ENCODE measurements at regions not wholly inside any gene's neighbourhood (a gene's known extent, or its start where the extent isn't known, plus 50 kb on each side); places are given as distances from the start of the nearest gene placed in this dataset.

DNA sequence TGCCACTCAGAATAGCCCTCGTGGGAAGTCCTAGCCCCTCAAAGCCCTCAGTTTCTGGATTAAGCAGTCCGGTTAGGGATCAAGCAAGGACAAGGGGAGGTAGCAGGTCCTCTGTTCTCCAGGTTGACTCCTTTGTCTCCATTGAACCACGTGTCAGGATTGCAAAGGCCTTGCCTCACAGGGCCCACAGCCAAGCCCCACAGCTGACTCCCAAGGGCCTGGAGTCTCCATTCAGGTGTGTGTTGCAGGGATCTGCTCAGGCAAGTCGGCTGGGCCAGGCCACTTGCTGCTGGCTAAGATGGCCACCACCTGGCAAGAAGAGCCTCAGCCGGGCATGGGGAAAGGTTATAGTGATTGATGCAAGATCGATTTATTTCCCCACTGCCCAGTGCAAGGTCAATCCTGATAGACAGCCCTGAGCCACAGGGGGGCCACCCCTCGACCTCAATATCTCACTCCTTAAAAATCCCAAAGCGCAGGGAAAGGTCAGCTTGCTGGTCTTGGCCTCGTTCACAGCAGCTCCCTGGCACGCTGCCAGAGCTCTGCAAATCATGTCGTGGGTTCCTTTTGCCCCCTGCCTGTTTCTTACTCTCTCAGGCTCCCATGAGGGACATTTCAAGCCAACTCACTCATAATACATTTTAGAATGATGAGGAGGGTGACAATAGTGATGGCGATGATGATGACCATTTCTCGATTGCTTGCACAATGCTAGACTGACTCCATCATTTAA, 75.9 kb downstream of the EDN3 start:
- DNase-seq: no peak

DNA sequence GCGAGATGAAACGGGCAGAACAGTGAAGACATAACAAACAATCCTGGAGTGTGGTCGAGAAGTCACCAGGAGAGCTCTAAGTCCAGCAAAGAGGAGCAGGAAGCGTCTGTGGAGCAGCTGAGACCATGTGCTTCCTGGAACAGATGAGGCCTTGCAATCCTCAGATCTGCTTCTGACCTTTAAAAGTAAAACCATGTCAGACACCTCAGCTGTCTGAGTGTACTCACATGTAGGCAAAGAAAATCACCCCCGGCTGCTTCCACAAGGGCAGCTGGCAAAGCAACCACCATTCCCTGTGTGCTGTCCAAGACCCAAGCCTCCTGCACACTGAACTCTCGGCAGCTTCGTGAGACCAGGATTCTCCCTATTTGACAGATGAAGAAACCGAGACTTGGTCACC, 76.6 kb downstream of the EDN3 start:
- no peak for DNase-seq

DNA sequence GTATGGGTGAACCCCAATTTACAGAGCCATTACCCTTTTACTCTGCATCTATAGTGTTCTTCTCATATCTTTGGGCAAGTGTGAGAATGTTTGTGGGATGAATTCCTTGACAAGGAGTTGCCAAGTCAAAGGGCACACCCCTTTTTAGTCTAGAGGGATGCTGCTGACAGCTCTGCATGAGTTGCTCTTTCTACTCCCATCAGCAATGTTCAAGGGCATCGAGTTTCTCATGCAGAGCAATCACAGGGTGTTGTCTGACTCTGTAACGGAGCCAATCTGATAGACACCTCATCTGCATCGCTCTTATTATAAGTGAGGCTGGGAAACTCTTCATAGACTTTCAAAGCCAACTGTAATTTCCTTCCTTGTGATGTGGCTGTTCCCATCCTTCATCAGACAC, 77.4 kb downstream of the EDN3 start:
- no peak for DNase-seq

DNA sequence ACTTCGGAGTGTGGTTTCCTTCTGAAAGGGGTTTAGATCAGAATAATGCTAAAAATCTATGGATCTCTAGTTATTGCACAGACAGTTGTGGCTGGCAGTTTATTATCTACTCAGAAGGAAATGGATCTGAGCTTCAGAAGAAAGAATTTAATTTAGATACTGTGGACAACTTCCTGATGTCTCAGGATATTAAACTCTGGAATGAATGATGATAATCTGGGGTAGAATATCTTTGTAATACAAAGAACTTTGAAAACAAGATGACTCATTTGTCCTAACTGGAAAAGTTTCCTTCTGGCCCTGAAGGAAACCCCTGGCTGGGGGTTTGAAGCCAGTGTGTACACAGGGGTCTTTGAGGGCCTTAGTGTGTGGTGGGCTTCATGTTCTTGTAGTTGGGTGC, 78.0 kb downstream of the EDN3 start:
- no peak for DNase-seq

DNA sequence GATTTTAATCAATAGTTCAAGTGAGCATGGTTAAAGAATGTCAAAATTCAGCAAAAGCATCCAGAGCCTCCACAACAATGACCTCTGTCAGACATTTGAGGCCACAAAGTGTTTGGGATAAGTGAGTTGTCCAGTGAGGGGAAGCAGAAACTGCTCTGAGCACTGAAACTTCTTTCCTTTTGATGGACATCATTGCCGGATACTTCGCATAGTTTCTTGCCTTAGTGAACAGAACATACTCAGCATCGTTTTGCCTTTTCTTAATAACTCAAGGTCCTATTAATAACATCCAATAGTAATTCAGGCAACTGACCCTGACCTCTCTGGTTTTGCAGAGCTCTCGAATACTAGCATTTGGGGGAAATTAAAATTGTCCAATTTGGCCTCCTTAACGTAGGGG, 78.6 kb downstream of the EDN3 start:
- no peak for DNase-seq

DNA sequence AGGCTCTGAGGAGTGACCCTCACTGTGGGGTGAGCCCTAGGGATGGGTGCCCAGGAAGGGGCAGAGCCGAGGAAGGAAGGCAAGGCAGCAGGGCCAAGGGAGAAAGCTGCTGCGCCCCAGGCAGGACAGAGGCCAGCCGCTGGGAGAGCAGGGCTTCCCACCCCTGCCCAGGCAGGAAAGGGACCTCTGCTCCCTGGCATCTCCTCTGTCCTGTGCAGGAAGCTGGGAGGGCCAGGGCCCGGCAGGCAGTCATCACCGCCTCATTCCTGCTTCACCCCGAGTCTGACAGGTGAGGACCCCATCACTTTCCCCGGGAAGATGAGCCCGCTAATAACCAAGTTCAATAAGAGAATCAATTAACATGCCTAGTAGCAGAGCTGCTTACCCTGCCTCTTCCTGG, 81.3 kb downstream of the EDN3 start:
- no peak for DNase-seq

DNA sequence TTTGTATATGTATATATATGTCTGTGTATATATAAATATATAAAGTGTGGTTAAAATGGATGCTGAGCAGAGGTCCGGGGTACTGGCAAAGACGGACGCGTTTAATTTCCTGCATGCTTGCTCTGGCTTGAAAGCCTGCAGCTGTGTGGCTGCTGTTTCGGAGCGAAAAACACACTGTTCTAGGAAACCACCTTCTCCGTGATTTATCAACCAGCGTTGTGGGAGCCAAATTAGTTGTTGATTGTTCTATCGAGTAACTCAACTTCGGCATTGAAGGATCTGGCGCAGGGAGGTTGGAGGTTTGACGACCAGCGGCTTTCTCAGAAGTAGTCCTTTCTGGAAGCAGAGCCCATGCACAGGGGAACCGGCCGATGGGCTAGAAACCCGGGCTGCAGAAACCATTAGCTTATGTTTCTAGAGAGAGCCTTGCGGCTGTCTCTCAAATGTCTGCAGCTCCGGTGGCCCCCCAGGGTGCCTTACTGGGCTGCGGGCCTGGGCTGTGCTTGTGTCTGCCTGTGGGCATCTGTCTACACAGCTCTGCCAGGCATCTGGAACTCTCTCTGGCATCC, 81.8 kb downstream of the EDN3 start:
- DNase-seq: no peak

DNA sequence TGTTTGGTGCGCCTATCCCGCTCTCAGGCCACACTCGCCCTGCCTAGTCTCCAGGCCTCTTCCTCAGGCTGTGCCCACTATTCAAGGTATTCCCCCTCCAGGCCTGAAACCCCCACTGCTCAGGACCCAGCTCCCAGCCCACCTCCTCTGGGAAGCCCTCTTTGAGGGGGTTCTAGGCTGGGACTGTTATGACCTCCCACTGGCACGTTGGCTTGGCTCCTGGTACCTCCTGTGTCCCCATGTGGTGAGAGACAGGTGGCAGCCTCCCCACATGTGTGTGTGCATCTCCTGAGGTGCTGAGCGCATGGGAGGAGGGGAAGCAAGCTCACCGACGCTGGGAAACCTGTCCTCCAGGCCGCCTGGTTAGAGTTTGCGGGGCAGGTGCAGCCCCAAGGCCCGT, 82.5 kb downstream of the EDN3 start:
- DNase-seq: no peak

DNA sequence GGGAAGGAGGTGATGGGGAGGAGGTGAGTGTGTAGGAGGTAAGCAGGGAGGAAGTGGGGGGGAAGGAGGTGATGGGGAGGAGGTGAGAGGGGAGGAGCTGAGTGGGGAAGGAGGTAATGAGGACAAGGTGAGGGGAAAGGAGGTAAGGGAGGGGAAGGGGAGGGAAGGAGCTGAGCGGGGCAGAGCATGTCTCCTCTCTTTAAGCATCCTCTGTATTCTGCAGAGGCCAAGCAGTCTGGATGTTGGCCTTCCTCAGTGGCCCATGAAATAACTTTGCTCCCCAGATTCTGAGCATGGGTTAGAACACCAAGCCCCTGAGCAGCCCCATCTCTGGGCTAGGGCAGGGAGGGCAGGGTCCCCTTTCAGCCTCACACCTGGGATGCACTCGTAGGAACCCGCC, 84.6 kb downstream of the EDN3 start:
- no peak for DNase-seq

DNA sequence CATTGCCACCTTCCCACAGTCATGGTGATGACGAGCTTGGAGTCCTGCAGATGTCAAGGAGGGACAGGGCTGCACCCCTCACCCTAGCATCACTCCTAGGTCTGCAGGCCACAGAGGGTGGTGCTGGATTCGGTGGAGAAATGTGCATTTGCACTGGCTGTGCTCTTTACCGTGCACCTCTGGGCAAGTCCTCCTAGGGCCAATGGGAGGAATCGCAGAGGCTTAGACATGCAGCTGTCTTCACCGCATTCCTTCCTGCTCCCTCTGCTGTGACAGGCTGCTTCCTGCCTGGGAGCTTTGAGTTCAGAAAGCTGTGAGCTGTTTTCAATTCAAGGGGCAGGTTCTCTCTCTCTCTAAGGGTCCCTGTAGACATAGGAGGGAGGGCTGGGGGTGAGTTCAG, 85.1 kb downstream of the EDN3 start:
- DNase-seq: no peak

DNA sequence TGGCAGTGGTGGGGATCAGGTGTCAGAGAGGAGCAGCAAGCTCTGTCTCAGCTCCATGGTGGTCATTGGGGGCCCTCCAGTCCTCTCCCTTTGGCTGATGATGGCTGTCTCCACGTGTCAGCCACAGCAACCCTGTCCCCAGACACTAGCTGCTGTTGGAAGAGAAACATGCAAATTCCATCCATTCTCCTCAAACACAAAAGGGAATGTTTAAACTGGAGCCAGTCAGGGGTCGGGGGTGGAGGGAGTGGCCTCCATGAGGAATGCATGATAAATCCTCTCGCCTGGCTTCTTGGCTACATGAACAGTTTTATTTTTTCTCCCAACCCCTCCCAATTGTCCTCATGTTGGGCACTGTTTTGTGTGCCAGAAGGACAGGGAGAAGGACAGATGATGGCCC, 86.4 kb downstream of the EDN3 start:
- DNase-seq: no peak

DNA sequence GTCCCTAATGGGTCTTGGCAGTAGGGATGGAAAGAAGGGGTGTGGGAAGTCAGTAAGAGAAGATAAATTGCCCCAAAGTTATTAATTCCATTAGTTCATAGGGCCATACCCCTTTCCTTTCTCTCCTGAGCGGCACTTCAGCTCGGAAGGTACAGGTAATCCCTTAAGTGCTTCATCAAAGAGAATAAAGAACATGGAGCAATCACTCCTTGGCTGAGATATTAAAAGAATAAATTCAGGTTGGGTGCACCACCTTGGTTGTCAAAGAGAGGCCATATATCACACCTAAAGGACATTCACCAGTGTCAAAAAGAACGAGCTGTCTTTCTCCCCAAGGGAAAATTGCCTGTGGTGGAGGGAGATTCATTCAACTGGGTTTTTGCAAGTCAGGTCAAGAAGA, 87.5 kb downstream of the EDN3 start:
- no peak for DNase-seq

DNA sequence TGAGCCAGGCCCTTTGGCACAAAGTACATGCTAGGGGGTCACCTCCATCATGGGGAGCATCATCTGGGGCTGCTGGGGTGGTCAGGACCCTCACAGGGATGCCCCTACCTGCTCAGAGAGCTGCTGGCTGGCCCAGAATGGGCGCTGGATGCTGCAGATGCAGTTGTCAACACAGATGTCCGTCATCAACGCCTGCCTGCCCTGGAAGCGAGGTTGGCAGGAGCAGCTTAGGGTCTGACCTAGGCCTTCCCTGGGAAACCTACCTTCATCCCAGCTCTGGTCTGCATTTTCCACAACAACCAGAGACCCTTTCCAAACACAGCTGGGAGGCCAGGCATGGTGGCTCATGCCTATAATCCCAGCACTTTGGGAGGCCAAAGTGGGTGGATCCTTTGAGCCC, 88.0 kb downstream of the EDN3 start:
- no peak for DNase-seq

DNA sequence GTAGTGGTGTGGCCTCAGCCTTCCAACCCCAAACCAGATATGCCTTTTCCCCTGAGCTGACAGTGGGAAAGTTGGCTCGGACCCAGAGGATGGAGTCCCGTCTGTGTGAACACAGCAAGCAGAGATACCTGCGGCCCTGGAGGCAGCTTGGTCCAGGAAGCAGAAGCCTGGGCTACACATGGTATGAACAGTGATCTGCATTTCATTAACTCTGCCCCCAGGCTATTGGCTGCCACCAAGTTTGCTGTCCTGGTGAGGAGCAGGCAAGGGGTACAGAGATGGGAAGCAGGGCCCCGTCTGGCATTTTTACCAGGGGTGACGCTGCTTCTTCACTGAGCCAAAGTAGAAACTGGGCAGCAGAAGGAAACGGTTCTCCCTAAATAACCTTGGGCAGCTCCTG, 90.0 kb downstream of the EDN3 start:
- no peak for DNase-seq

DNA sequence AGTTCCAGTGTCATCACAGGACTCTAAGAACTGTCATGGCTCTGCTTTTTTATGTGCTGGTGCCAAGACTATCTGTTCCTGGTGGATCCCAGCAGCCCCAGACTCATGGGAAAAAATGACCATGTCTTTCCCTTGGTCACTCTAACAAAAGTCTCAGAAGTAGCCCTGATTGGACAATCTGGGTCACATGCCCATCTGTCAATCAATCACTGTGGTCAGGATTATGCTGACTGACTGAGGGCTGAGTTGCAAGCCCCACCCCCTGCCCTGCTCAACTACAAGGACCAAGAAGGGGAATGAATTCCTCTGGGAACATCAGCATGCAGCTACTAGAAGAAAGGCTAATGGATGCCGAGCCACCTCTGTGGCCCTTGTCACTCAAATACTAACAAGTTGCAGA, 91.6 kb downstream of the EDN3 start:
- DNase-seq: no peak

DNA sequence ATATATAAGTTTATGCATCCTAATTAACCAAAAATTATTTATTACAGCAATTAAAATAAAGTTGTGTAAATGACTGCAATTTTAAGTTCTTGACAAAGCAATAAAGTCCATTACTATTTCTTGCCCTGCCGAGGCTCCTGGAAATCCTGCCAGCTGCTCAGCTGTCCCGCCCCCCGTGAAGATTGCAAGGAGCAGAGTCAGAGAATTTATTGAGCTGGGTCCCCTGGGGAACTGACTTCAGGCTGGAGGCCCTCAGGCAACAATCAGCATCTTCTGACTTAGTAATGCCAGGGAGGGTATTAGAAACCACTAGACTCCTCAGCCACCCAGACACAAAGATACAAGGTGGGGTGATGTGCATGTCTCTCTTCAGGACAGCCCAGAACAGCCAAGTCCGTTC, 92.3 kb downstream of the EDN3 start:
- DNase-seq: no peak

DNA sequence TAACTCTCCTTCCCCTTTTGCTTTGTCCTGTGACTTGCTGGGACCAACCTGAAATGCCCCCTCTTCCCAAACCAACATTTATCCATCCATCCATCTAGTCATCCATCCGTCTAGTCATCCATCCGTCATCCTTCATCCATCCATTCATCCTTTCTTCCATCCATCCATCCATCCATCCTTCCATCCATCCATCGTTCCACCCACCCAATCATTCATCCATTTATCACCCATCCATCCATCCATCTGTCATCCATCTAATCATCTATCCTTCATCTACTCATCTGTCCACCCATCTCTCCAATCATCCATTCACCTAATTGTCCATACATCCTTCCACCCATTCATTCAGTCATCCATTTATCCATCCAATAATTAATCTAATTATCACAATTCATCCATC, 92.7 kb downstream of the EDN3 start:
- DNase-seq: no peak

DNA sequence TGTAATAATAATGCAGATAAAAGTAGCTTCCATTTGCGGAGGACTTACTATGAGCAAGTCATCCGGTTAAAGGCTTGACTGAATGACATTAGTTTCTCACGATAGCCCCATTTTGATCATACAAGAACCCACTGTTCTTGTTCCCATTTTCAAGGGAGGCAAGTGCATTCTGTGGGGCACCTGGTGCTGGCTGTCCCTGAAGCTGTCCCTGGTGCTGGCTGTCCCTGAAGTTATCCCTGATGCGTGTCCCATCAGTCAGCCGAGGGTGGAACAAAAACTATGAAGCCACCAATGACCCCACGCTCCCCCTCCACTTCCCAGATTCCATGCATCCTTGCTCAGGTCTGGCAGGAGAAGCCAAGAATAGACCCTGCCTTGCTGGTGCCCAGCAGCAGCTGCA, 95.3 kb downstream of the EDN3 start:
- DNase-seq: no peak

DNA sequence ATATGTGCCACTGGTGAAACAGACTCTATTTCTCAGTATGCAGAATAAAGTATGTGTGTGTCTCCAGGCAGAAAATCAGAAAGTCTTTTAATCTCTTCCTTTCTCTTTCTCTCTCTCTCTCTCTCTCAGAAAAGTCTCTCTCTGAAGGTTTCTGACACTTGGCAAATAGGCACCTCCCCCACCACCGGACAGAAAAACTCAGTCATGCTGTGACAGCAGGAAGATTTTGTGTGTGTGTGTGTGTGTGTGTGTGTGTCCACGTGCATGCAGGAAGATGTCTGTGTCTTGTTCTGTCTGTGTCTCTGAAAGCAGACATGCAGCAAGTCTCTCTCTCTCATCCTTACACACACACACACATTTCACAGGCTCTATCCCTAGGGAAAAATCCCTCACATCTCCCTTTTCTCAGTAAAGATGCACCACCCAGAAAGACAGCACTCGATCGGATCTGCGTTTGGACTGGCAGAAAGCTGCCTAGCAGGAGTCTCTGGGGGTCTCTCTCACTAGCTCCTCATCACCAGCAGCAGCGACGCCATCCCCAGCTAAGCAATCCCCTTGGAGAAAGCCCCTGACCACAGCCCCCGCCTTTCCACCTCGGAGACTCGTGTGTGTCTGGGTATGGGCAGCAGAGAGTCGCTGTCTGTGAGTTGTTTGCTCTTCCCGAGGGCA, 98.3 kb downstream of the EDN3 start:
- no peak for DNase-seq

DNA sequence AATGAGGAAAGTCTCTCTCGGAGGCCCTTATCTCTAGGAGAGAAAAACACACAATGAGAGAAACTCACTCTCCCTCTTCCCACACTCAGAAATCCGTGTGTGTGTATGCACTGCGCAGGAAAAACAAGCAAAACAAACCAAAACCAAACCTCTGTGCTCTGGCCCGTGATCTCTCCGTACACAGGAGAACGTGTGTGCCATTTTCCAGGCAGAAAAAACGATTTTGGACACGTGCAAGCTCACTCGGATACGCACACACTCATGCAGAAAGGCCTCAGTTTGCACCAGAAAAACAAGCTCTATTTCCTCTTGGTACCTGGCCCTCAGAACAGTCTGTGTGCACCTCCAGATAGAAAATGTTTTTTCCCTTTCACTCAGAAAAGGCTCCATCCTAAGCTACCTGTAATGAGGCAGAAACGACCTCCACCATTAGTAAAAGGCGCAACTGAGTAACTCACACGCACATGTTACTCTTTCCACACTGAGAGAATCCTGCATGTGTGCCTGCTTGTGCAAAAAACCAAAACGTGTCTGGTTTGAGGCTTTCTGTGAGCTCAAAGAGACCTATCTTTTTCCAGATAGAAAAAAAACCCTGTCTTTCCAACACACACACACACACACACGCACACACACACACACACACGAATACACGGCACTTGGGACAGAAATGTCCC, 99.2 kb downstream of the EDN3 start:
- DNase-seq: no peak

DNA sequence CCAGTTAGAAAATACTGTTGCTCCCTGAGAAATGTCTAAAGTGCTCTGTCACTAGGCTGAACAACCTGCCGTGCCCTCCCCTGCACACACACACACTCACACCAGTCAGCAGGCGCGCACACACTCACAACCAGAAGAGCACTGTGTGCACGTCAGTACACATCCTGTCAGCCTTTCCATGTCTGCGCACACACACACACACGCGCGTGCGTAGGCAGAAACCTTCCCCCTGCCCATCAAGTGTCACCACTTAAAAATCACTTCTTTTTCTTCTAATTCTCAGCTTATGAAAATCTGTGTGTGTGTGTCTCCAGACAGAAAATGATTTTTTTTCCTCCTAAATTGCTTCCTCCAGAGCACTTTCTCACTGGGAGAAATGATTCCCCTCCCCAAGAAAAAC, 100.3 kb downstream of the EDN3 start:
- DNase-seq: no peak

DNA sequence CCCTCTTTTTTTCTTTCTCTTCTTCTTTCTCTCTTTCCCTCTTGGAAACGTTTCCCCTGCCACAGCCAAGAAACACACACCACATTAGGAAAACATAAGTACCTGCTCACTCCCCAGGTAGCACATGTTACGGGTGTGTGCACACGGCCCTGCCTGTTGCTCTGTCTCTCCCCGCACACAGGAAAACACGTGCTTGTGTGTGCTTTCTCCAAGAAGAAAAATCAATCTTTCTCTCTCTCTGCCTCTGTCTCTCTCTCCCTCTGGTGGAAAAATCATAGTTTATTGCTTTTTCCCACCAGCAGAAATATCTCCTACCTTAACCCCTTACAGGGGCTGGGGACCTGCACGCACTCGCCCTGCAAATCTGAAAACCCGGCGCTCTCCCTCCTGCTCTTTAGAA, 102.3 kb downstream of the EDN3 start:
- DNase-seq: no peak

DNA sequence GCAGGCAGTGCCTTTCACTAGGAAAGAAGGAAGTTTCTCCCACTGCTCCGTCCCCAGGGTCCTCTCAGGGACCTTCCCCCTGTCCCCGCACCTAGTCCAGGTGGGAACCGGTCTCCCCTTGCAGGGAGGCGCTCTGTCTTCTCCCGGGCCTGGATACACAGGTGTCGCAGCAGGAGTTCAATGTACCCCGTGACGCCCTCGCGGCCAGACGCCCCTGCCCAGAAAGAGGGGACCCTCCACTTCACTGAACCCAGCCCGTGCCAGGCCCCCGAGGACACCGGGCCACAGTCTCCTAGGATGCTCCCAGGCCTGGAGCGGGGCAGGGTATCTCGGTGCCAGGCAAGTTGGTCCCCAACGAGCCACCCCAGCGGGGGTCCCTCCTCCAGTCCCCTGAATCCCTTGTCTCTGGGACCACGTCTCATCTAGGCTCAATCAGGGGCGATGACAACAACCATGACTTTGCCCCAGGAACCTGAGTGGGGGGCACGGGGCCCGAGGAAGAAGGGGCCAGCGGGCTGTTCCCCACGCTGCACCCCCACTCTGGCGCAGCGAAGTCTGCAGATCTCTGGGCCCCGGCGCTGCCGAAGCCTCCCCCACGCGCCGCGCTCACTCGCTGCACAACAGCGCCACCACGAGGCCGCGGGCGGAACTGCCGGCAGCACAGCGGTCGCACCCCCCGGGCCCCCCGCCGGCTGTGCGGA, 103.0 kb downstream of the EDN3 start:
- DNase-seq: no peak

DNA sequence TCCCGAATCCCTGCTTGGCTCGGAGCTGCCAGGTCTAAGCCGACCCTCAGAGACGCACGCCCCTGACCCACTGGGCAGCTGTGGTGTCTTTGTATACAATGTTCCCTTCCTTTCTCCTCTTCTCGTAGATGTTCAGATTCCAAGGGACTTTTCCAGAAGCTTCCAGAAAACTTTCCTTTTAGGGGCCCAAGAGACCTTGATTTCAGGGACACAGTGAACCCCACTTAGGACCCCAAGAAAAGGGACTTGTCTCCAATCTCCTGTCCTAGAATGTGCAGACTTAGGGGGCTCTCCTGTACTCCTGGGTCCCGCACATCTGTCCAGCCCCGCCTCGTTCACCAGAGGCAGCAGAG, 103.5 kb downstream of the EDN3 start:
- DNase-seq: no peak

All from NCI-H1694 treated with DMSO at 0.1 percent for 48 hours (cell line).